Naive B cell (primary cell): ENCODE measurements at regions not wholly inside any gene's neighbourhood (a gene's known extent, or its start where the extent isn't known, plus 50 kb on each side); places are given as distances from the start of the nearest gene placed in this dataset.
"Not testable (repeated sequence)": the region's sequence is repeated elsewhere in the genome, so short reads cannot be mapped to it uniquely, and the experiment has no call there.

Experiments used
- ATAC-seq, 2 donors: fragments of 150-1000 bp; cut with Tn5 transposase; 2 replicates each; pipeline ENCODE4 v1.10.0; 2021; ENCODE audit warnings: low read depth in 2 of 2, mild to moderate bottlenecking in 2 of 2, moderate library complexity in 2 of 2
- DNase-seq: peaks from one replicate; pipeline ENCODE4 v3.0.0; 2022
- H3K27ac Mint-ChIP-seq, 6 donors: one replicate each; pipeline ENCODE4 v1.8.0; 2020 to 2022; ENCODE audit warnings: mild to moderate bottlenecking in 6 of 6, mixed read lengths in 6 of 6, moderate library complexity in 5 of 6, inconsistent platforms in 2 of 6
- H3K27me3 Mint-ChIP-seq, 3 donors: one replicate each; pipeline ENCODE4 v1.8.0; 2021 to 2022; ENCODE audit warnings: mixed read lengths in 3 of 3, mild to moderate bottlenecking in 1 of 3
- H3K36me3 Mint-ChIP-seq, 2 donors: one replicate each; pipeline ENCODE4 v1.8.0; 2020 to 2022; ENCODE audit warnings: mixed read lengths in 2 of 2, inconsistent platforms in 1 of 2, mild to moderate bottlenecking in 1 of 2
- H3K4me1 Mint-ChIP-seq, 3 donors: one replicate each; pipeline ENCODE4 v1.8.0; 2020 to 2022; ENCODE audit warnings: mixed read lengths in 3 of 3, inconsistent platforms in 1 of 3, mild to moderate bottlenecking in 1 of 3, moderate library complexity in 1 of 3
- H3K4me3 Mint-ChIP-seq, 8 donors: one replicate each; pipeline ENCODE4 v1.8.0; 2020 to 2022; ENCODE audit warnings: mild to moderate bottlenecking in 8 of 8, mixed read lengths in 8 of 8, moderate library complexity in 8 of 8, inconsistent platforms in 2 of 8
- H3K9me3 Mint-ChIP-seq, 7 donors: one replicate each; pipeline ENCODE4 v1.8.0; 2020 to 2022; ENCODE audit warnings: mixed read lengths in 7 of 7, mild to moderate bottlenecking in 5 of 7, inconsistent platforms in 2 of 7, moderate library complexity in 1 of 7

- no peak for DNase-seq
- peak overlapping the region; percentile 33 to 95 (median 75) for H3K27ac Mint-ChIP-seq
- peaks cover 22 to 39% (median 27%) of the 10 kb centered on the region in 3 donors for H3K4me1 Mint-ChIP-seq
- peak overlapping the region in 6 of 8 donors; percentile 21 to 63 (median 46) for H3K4me3 Mint-ChIP-seq
- peaks cover 5 to 22% of the 10 kb centered on the region in 2 donors for H3K36me3 Mint-ChIP-seq
- no peaks in the 10 kb centered on the region for H3K27me3 Mint-ChIP-seq
- ATAC-seq: no peak
- peaks cover 0 to 9% (median 3%) of the 10 kb centered on the region in 7 donors for H3K9me3 Mint-ChIP-seq
Observed at GRCh38 chr6:27834879-27835549, 77.2 kb downstream of the OR2B2 start.

- DNase-seq: no peak
- H3K4me1 Mint-ChIP-seq: peaks cover 24 to 36% (median 33%) of the 10 kb centered on the region in 3 donors
- no peaks in the 10 kb centered on the region for H3K27me3 Mint-ChIP-seq
- H3K27ac Mint-ChIP-seq: peak overlapping the region in 3 of 6 donors; percentile 30 to 73 (median 71)
- H3K9me3 Mint-ChIP-seq: peaks cover 0 to 9% (median 3%) of the 10 kb centered on the region in 7 donors
- peaks cover 5 to 22% of the 10 kb centered on the region in 2 donors for H3K36me3 Mint-ChIP-seq
- H3K4me3 Mint-ChIP-seq: peak overlapping the region in 2 of 8 donors; percentile 24 to 65
- no peak for ATAC-seq
Observed at GRCh38 chr6:27834384-27834783, 77.8 kb downstream of the OR2B2 start.

DNA sequence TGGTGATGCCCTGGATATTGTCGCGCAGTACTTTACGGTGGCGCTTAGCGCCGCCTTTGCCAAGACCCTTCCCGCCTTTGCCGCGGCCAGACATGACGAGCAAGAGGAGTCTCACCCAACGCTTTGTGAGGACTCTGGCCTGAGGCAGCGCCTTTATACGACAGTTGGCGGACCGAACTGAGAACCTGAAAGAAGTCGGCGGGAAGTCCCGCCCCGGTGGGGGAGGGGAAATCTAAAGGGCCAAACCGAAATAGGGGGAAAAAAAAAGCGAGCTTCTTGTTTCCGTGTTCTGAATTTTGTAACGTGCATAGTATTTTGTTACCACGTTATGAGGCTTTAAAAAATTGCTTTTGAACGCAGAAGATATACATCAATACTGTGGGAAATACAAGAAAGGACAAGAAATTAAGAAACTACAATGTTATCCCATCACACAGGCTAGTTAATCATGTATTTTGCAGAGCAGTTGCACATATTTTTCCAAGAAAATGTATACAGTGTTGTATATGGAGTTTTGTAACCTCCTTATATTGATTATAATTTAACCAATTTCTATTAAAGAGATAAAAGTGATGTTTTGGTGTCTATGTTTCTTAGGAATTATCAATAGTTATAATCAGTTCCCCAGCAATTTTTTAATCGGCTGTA lies 80.6 kb downstream of the OR2B2 start:
- Mint-ChIP-seq H3K36me3 (peaks cover 5 to 22% of the 10 kb centered on the region in 2 donors), H3K4me1 (peaks cover 24 to 41% (median 36%) of the 10 kb centered on the region in 3 donors), H3K27ac (peak overlapping the region; percentile 94 to 99 (median 99)), H3K4me3 (peak overlapping the region; percentile 84 to 98 (median 96)), H3K9me3 (peaks cover 0 to 12% (median 3%) of the 10 kb centered on the region in 7 donors)
- peak; percentile 81 for DNase-seq
- H3K27me3 Mint-ChIP-seq: not testable (repeated sequence)
- ATAC-seq: peak; percentile 77 to 81

DNA sequence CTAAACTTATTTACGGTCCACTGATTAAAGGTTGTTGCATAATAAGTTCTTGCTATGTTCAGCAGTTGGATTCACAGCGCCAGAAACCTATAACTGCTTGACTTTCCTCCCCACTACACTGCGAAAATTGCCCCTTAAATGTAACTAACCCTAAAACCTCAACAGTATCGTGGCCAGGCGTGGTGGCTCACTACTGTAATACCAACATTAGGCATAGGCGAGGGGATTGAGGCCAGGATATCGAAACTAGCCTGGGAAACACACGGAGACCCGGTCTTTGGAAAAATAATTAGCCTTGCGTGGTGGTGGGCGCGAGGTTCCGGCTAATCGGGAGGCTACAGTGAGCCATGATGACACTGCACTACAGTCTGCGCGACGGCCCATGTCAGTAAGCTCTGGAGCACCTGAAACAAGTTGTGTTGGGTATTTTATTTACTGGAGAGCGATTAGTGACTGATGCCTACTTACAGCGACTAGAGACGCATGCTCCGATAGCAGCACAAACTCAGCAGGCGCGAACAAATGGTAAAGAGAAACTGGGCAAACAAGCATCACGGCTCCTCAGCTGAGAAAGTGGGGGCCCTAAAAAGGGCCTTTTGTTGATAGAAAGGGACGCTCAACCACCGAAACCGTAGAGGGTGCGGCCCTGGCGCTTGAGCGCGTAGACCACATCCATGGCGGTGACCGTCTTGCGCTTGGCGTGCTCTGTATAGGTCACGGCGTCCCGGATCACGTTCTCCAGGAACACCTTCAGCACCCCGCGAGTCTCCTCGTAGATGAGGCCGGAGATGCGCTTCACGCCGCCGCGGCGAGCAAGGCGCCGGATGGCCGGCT lies 81.4 kb downstream of the OR2B2 start:
- H3K4me1 Mint-ChIP-seq: peaks cover 27 to 47% (median 30%) of the 10 kb centered on the region in 3 donors
- peak overlapping the region; percentile 84 to 98 (median 96) for H3K4me3 Mint-ChIP-seq
- H3K27me3 Mint-ChIP-seq: not testable (repeated sequence)
- H3K36me3 Mint-ChIP-seq: peaks cover 5 to 22% of the 10 kb centered on the region in 2 donors
- peaks cover 0 to 18% (median 3%) of the 10 kb centered on the region in 7 donors for H3K9me3 Mint-ChIP-seq
- peak; percentile 78 for DNase-seq
- H3K27ac Mint-ChIP-seq: peak overlapping the region; percentile 94 to 99 (median 99)
- ATAC-seq: peak; percentile 79 to 82

GRCh38 chr6:27830212-27830599 lies 82.0 kb downstream of the OR2B2 start:
- Mint-ChIP-seq H3K4me1 (peaks cover 30 to 49% (median 31%) of the 10 kb centered on the region in 3 donors), H3K36me3 (peaks cover 4 to 20% of the 10 kb centered on the region in 2 donors), H3K9me3 (peaks cover 0 to 20% (median 4%) of the 10 kb centered on the region in 7 donors), H3K27me3 (no peaks in the 10 kb centered on the region), H3K27ac (peak overlapping the region; percentile 94 to 99 (median 99)), H3K4me3 (peak overlapping the region; percentile 84 to 98 (median 96))
- ATAC-seq: no peak
- no peak for DNase-seq

DNA sequence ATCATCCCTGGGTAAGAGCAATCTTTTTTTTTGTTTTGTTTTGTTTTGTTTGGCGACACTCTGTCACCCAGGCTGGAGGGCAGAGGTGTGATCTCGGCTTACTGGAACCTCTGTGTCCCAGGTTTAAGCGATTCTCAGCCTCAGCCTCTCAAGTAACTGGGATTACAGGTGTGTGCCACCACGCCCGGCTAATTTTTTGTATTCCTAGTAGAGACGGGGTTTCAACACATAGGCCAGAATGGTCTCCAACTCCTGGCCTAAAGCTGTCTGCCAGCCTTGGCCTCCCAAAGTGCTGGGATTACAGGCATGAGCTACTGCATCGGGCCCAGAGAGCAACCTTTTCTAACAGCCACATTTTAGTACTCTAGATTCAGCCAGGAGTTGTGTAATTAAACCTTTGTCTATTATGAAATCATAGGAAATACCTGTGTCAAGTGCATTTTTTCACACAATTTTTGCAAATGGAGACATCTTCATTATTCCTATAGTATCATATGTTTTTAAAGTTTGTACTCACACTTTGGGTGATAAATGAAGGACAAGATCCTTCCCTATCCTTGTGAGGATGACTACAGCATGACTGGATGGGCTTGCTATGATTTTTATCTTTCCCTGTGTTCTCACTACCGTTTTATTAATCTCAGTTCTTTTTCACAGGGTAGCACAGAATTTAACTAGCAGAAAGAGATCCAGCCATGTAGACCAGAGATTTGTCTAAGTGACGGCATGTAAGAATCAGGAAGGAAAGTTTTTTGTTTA lies 82.6 kb downstream of the OR2B2 start:
- Mint-ChIP-seq H3K36me3 (peaks cover 0 to 15% of the 10 kb centered on the region in 2 donors), H3K4me1 (peaks cover 30 to 50% (median 32%) of the 10 kb centered on the region in 3 donors), H3K27ac (peak overlapping the region; percentile 74 to 99 (median 96)), H3K27me3 (no peaks in the 10 kb centered on the region), H3K9me3 (peaks cover 0 to 20% (median 4%) of the 10 kb centered on the region in 7 donors), H3K4me3 (peak overlapping the region; percentile 84 to 98 (median 96))
- DNase-seq: no peak
- ATAC-seq: no peak

DNA sequence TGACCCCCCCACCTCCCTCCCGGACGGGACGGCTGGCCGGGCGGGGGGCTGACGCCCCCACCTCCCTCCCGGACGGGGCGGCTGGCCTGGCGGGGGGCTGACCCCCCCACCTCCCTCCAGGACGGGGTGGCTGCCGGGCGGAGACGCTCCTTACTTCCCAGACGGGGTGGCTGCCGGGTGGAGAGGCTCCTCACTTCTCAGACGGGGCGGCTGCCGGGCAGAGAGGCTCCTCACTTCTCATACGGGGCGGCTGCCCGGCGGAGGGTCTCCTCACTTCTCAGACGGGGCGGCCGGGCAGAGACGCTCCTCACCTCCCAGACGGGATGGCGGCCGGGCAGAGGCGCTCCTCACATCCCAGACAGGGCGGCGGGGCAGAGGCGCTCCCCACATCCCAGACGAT lies 84.7 kb downstream of the OR2B2 start:
- H3K27me3 Mint-ChIP-seq, ATAC-seq, H3K27ac Mint-ChIP-seq, DNase-seq, H3K4me3 Mint-ChIP-seq, H3K36me3 Mint-ChIP-seq: not testable (repeated sequence)
- H3K9me3 Mint-ChIP-seq: peaks cover 0 to 30% (median 6%) of the 10 kb centered on the region in 7 donors
- H3K4me1 Mint-ChIP-seq: peaks cover 27 to 54% (median 34%) of the 10 kb centered on the region in 3 donors

- not testable (repeated sequence) for ATAC-seq, DNase-seq, H3K36me3 Mint-ChIP-seq, H3K27me3 Mint-ChIP-seq
- peak overlapping the region in 2 of 6 donors; percentile 12 to 81 for H3K27ac Mint-ChIP-seq
- H3K4me1 Mint-ChIP-seq: peaks cover 26 to 53% (median 34%) of the 10 kb centered on the region in 3 donors
- peaks cover 0 to 29% (median 6%) of the 10 kb centered on the region in 7 donors for H3K9me3 Mint-ChIP-seq
- H3K4me3 Mint-ChIP-seq: peak overlapping the region in 1 of 8 donors; percentile 98
Observed at GRCh38 chr6:27826612-27826985, 85.6 kb downstream of the OR2B2 start.

GRCh38 chr6:27825848-27826611 lies 86.2 kb downstream of the OR2B2 start:
- peak overlapping the region; percentile 45 to 98 (median 74) for H3K4me3 Mint-ChIP-seq
- ATAC-seq, DNase-seq, H3K27me3 Mint-ChIP-seq, H3K36me3 Mint-ChIP-seq: not testable (repeated sequence)
- peak overlapping the region in 4 of 6 donors; percentile 12 to 96 (median 66) for H3K27ac Mint-ChIP-seq
- peaks cover 0 to 26% (median 6%) of the 10 kb centered on the region in 7 donors for H3K9me3 Mint-ChIP-seq
- peaks cover 23 to 50% (median 33%) of the 10 kb centered on the region in 3 donors for H3K4me1 Mint-ChIP-seq

GRCh38 chr6:27825025-27825793 lies 87.0 kb downstream of the OR2B2 start:
- H3K27me3 Mint-ChIP-seq: no peaks in the 10 kb centered on the region
- no peak for ATAC-seq
- peaks cover 0 to 21% (median 5%) of the 10 kb centered on the region in 7 donors for H3K9me3 Mint-ChIP-seq

GRCh38 chr6:27824211-27825024 lies 87.8 kb downstream of the OR2B2 start:
- peak; percentile 79 to 83 for ATAC-seq

More at GRCh38 chr6:27825025-27825793, 87.0 kb downstream of the OR2B2 start:
- Mint-ChIP-seq H3K4me3 (peak overlapping the region; percentile 87 to 98 (median 97)), H3K27ac (peak overlapping the region; percentile 96 to 100 (median 98)), H3K36me3 (no peaks in the 10 kb centered on the region), H3K4me1 (peaks cover 15 to 42% (median 25%) of the 10 kb centered on the region in 3 donors)
- no peak for DNase-seq

More at GRCh38 chr6:27824211-27825024, 87.8 kb downstream of the OR2B2 start:
- Mint-ChIP-seq H3K9me3 (peaks cover 0 to 21% (median 5%) of the 10 kb centered on the region in 7 donors), H3K4me1 (peaks cover 11 to 34% (median 20%) of the 10 kb centered on the region in 3 donors), H3K4me3 (peak overlapping the region; percentile 87 to 98 (median 97)), H3K27ac (peak overlapping the region; percentile 96 to 100 (median 98))
- peak; percentile 63 for DNase-seq
- not testable (repeated sequence) for H3K36me3 Mint-ChIP-seq, H3K27me3 Mint-ChIP-seq
